ENCODE measurements at regions not wholly inside any gene's neighbourhood (a gene's known extent, or its start where the extent isn't known, plus 50 kb on each side); places are given as distances from the start of the nearest gene placed in this dataset.

DNA sequence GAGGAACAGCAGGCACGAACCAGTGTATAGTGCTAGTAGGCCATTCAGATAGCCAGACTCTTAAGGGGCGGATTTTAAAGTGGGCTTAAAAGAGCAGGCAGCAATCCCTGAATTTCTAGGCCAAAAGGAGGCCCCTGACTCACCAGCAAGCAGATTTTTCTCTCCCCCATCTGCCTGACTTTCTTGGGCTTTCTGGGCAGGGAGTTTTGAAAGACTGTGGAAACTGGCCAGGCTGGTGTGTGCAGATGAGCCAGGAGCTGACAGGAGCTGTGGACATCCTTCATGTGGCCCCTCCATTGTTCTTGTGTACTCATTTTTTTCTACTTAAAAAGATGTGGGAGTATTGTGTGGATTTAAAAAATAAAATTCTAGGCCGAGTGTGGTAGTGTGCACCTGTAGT lies 59.0 kb downstream of the GLI2 start:
- intact Hi-C loops (cut with DNase I; ENCODE audit: low total_unique reads) = no loop called here
- Histone ChIP-seq H3K27me3 (no peaks in the 10 kb centered on the region), H3K4me3 (no peak overlapping the region), H3K27ac (no peak overlapping the region), H3K4me1 (peaks cover 0 to 9% (median 0%) of the 10 kb centered on the region in 4 donors), H3K36me3 (no peaks in the 10 kb centered on the region), H3K9me3 (no peaks in the 10 kb centered on the region)
- TF ChIP-seq POLR2A (IDR thresholded peaks at IDR 0.05) (no peak), EP300 (IDR thresholded peaks at IDR 0.05) (no peak), POLR2AphosphoS5 (IDR thresholded peaks at IDR 0.05) (no peak)
- TF ChIP-seq, protein P1, sequence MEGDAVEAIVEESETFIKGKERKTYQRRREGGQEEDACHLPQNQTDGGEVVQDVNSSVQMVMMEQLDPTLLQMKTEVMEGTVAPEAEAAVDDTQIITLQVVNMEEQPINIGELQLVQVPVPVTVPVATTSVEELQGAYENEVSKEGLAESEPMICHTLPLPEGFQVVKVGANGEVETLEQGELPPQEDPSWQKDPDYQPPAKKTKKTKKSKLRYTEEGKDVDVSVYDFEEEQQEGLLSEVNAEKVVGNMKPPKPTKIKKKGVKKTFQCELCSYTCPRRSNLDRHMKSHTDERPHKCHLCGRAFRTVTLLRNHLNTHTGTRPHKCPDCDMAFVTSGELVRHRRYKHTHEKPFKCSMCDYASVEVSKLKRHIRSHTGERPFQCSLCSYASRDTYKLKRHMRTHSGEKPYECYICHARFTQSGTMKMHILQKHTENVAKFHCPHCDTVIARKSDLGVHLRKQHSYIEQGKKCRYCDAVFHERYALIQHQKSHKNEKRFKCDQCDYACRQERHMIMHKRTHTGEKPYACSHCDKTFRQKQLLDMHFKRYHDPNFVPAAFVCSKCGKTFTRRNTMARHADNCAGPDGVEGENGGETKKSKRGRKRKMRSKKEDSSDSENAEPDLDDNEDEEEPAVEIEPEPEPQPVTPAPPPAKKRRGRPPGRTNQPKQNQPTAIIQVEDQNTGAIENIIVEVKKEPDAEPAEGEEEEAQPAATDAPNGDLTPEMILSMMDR (IDR thresholded peaks at IDR 0.05) = no peak
- no peak for DNase-seq
- 69 to 86% (median 82%) methylated on average over 3 of the region's 3 CpGs for WGBS, 5 donors

DNA sequence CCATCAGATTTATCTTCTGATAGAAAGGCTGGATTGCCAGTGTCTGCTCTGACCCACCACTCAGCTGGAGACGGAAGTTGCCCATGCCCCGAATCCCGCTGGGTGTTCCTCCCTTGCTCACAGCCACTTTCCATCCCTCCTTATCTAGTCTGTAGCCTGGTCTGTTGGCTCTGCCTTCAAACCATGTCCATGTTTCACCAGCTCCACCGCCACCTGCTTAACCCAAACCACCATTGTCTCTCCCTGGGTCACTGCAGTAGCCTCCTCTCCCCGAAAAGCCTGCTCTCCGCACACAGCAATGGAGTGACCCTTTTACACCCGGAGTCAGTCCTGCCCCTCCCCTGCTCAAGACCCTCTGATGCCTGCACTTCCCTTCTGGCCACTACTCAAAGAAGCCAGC lies 60.4 kb downstream of the GLI2 start:
- 90 to 94% (median 93%) methylated on average over 7 of the region's 7 CpGs for WGBS, 5 donors
- H3K36me3 ChIP-seq = no peaks in the 10 kb centered on the region
- DNase-seq = no peak
- intact Hi-C loops (cut with DNase I; ENCODE audit: low total_unique reads) = no loop called here
- no peak overlapping the region for H3K27ac ChIP-seq
- H3K9me3 ChIP-seq = no peaks in the 10 kb centered on the region
- no peaks in the 10 kb centered on the region for H3K27me3 ChIP-seq
- H3K4me3 ChIP-seq = no peak overlapping the region
- TF ChIP-seq, protein P1 (IDR thresholded peaks at IDR 0.05) = no peak
- TF ChIP-seq EP300 (IDR thresholded peaks at IDR 0.05) = no peak
- no peak for TF ChIP-seq POLR2AphosphoS5 (IDR thresholded peaks at IDR 0.05)
- TF ChIP-seq POLR2A (IDR thresholded peaks at IDR 0.05) = no peak
- peaks cover 0 to 9% (median 0%) of the 10 kb centered on the region in 4 donors for H3K4me1 ChIP-seq

DNA sequence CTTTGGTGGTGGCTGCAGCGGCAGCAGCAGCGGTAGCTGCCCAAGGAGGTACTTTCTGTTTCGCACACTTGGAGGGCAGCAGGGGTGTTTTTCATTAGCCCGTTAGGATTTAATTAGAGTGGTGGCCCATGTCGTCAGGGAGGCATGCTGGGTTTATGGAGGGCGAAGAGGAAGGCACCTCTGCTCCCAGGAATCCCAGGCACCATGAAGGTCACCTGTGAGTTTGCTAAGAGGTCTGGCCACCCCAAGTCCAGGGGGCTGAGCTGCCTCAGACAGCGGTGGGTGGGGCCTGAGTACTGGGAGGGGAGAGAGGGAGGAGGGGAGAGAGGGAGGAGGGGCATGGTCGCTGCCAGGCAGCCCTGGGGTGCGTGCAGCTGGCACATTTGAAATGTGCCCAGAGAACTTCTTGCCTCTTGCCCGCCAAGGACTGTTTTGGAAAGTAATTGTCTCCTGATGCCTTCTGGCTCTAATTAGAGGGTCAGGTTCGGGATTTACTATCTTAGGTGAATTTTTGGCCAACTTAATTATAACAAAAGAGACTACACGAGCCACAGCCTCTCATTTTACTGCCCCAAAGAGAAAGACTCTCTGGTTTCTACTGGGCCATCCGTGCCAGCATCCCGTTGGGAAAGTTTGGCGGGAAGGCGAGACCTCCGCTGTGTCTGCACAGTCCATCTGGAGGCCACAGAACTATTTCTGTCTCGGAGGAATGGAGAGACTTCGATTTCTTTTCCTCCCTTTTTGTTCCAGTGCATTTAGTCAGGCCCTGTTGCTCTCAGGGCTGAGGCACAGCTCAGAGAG lies 62.0 kb downstream of the GLI2 start:
- 77 to 86% (median 83%) methylated on average over 19 of the region's 19 CpGs for WGBS, 5 donors
- Histone ChIP-seq H3K9me3 (no peaks in the 10 kb centered on the region), H3K4me3 (no peak overlapping the region), H3K36me3 (no peaks in the 10 kb centered on the region), H3K27ac (peak overlapping the region in 1 of 5 donors; percentile 8), H3K27me3 (no peaks in the 10 kb centered on the region), H3K4me1 (peaks cover 0 to 20% (median 7%) of the 10 kb centered on the region in 4 donors)
- intact Hi-C loops (cut with DNase I; ENCODE audit: low total_unique reads) = no loop called here
- peak in 1 of 2 donors; percentile 43 for DNase-seq
- TF ChIP-seq, protein P1 (IDR thresholded peaks at IDR 0.05) = no peak
- TF ChIP-seq POLR2AphosphoS5 (IDR thresholded peaks at IDR 0.05) (no peak), POLR2A (IDR thresholded peaks at IDR 0.05) (no peak), EP300 (IDR thresholded peaks at IDR 0.05) (no peak)

DNA sequence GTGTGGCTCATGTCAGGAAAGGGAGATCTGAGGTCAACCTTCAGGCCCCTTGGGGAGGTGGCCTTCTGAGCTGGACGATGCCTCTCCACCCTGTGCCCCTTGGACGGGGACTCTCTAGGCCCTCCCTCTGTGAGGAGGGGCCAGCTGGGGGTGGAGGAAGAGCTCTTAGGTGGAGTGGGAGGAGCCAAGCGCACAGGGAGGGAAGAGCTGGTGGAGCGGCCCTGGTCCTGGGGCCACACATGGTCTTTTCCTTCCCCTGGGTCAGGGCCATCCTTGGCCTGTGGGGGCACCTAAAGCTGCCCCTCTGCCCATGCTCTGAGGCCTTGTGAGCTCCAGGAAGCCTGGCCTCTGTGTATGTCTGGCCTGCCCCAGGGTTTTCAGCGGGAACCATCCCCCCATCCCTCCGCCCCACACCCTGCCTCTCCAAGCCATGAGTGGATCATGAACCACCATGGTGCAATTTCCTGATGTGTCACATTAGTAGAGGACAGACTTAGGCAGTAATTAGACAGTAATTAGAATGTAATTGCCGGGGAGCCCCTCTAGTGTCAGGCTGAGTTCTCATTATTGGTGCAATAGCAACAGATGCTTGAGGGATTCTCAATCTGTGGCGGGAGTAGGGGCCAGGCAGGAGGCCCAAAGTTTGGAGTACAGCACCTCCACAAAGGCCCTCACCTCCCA lies 63.0 kb downstream of the GLI2 start:
- no peak overlapping the region for H3K4me3 ChIP-seq

More for the DNA sequence above, 63.0 kb downstream of the GLI2 start:
- no peaks in the 10 kb centered on the region for H3K27me3 ChIP-seq
- TF ChIP-seq EP300 (IDR thresholded peaks at IDR 0.05) (no peak), POLR2A (IDR thresholded peaks at IDR 0.05) (no peak), POLR2AphosphoS5 (IDR thresholded peaks at IDR 0.05) (no peak)
- TF ChIP-seq, protein P1 (IDR thresholded peaks at IDR 0.05) = no peak
- peaks cover 0 to 26% (median 12%) of the 10 kb centered on the region in 4 donors for H3K4me1 ChIP-seq
- H3K9me3 ChIP-seq = no peaks in the 10 kb centered on the region
- intact Hi-C loops (cut with DNase I; ENCODE audit: low total_unique reads) = no loop called here
- whole genome bisulfite sequencing, 5 donors = 75 to 85% (median 80%) methylated on average over 7 to 8 of the region's 8 CpGs
- DNase-seq = no peak
- no peak overlapping the region for H3K27ac ChIP-seq
- H3K36me3 ChIP-seq = no peaks in the 10 kb centered on the region

Measured in stomach (tissue), 8 donors.